LNCAP (cell line): ENCODE measurements at regions not wholly inside any gene's neighbourhood (a gene's known extent, or its start where the extent isn't known, plus 50 kb on each side); places are given as distances from the start of the nearest gene placed in this dataset.

ENCODE experiments used
- CTCF ChIP-seq: fragments of 450-650 bp; IDR thresholded peaks from 2 replicates; pipeline ENCODE4 v1.5.1; 2017; ENCODE audit warnings: mild to moderate bottlenecking

- TF ChIP-seq CTCF: no peak
Observed at GRCh38 chrX:88526385-88526784, 220.6 kb upstream of the CPXCR1 start.

- TF ChIP-seq CTCF: no peak
Observed at GRCh38 chrX:88558421-88558820, 188.6 kb upstream of the CPXCR1 start.

GRCh38 chrX:88560673-88561330, 186.2 kb upstream of the CPXCR1 start:
- no peak for TF ChIP-seq CTCF

- no peak for TF ChIP-seq CTCF
Observed at GRCh38 chrX:88584283-88584682, 162.7 kb upstream of the CPXCR1 start.

GRCh38 chrX:88586317-88586716, 160.7 kb upstream of the CPXCR1 start:
- no peak for TF ChIP-seq CTCF

GRCh38 chrX:88603237-88603636, 143.8 kb upstream of the CPXCR1 start:
- no peak for TF ChIP-seq CTCF

- TF ChIP-seq CTCF: no peak
Observed at GRCh38 chrX:88604433-88605221, 142.4 kb upstream of the CPXCR1 start.
